MCF 10A (cell line): ENCODE measurements at regions not wholly inside any gene's neighbourhood (a gene's known extent, or its start where the extent isn't known, plus 50 kb on each side); places are given as distances from the start of the nearest gene placed in this dataset.

Experiments used
- BruUV-seq: library from RNA; stranded (reverse); fragments of 400-500 nt; replicated peaks from 2 replicates; lab custom pipeline; 2021; lab: Mats Ljungman, UMichigan
- CTCF ChIA-PET: fragments of 300-600 bp; sonication (Branson Sonifier 250); formaldehyde crosslinking; extraction: SDS; loops from one replicate; lab custom pipeline; 2021; ENCODE audit warnings: antibody characterized with exemption, inconsistent platforms; lab: Yijun Ruan, JAX
- POLR2A ChIA-PET: fragments of 300-600, 350-650 bp; sonication (Branson Sonifier 250); formaldehyde crosslinking; extraction: SDS; loops from one replicate; lab custom pipeline; 2020; ENCODE audit warnings: antibody characterized with exemption, inconsistent platforms; lab: Yijun Ruan, JAX
- DNase-seq: peaks from one replicate; pipeline ENCODE4 v3.0.0-alpha.2; 2018; ENCODE audit not compliant: unreplicated experiment
- H3K27ac Mint-ChIP-seq: one replicate; pipeline ENCODE4 v1.8.0; 2022; ENCODE audit warnings: mild to moderate bottlenecking, low read depth, mixed read lengths; ENCODE audit not compliant: unreplicated experiment
- H3K27me3 Mint-ChIP-seq: one replicate; pipeline ENCODE4 v1.8.0; 2022; ENCODE audit warnings: mixed read lengths; ENCODE audit not compliant: insufficient read depth, unreplicated experiment
- H3K36me3 Mint-ChIP-seq: one replicate; pipeline ENCODE4 v1.8.0; 2022; ENCODE audit warnings: mild to moderate bottlenecking, moderate library complexity, mixed read lengths; ENCODE audit not compliant: insufficient read depth, unreplicated experiment
- H3K4me1 Mint-ChIP-seq: one replicate; pipeline ENCODE4 v1.8.0; 2022; ENCODE audit warnings: mixed read lengths; ENCODE audit not compliant: insufficient read depth, unreplicated experiment
- H3K4me3 Mint-ChIP-seq: one replicate; pipeline ENCODE4 v1.8.0; 2022; ENCODE audit warnings: mild to moderate bottlenecking, moderate library complexity, mixed read lengths; ENCODE audit not compliant: unreplicated experiment
- H3K9me3 Mint-ChIP-seq: one replicate; pipeline ENCODE4 v1.8.0; 2022; ENCODE audit warnings: mixed read lengths; ENCODE audit not compliant: unreplicated experiment
- CTCF ChIP-seq: fragments of 200-600 bp; IDR thresholded peaks from one replicate; pipeline ENCODE4 v1.8.0; 2022; ENCODE audit warnings: antibody characterized with exemption, mild to moderate bottlenecking; ENCODE audit not compliant: unreplicated experiment
- intact Hi-C: fragments of 100-400 bp; cut with micrococcal nuclease; formaldehyde crosslinking; loops from 2 replicates; pipeline ENCODE4 v1.14.1; 2022

DNA sequence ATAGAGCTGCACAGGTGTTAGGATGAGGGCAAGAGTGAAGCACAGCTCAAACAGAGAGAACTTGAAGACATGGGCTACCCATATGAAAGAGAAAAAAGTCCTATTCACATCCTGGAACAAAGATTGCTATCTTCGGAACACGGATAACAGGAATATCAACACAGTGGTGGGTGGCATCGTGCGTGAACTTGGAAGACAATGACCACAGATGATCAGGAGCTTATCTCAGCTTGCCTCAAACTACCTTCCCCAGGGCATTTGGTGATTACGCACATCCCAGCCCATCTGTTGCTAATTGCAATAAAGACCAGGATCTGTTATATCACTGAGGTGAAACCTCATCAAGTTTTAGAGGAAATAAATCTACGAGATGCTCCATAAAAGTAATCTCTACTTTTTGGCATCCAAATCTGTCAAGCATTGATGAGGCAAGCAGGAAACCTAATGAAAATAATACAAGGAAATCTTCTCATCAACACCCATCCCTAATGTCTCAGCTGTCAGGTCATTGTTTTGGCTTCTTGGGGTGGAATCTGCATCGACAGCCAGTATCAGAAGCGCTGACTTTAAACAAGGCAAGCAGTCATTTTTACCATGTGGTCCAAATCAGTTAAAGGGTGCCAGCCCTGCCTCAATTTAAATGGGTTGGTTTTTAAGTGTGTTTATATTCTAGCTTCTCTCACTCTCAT is 188.2 kb downstream of the SPCS3 start:
- no peak for DNase-seq
- no peaks in the 10 kb centered on the region for H3K4me1 Mint-ChIP-seq
- H3K36me3 Mint-ChIP-seq = no peaks in the 10 kb centered on the region
- POLR2A ChIA-PET = interaction anchor here (0.6 kb wide), 1 partner anchor 59 kb away, joined by 3 read pairs; no protein-coding TSS in a partner anchor
- CTCF ChIA-PET = no interaction called here
- H3K9me3 Mint-ChIP-seq = peaks cover 5% of the 10 kb centered on the region
- no peaks in the 10 kb centered on the region for H3K27me3 Mint-ChIP-seq
- intact Hi-C loops = no loop called here
- H3K27ac Mint-ChIP-seq = no peak overlapping the region
- BruUV-seq = no TSS peak
- no peak overlapping the region for H3K4me3 Mint-ChIP-seq
- no peak for TF ChIP-seq CTCF

- POLR2A ChIA-PET = no interaction called here
- no TSS peak for BruUV-seq
- no peak for DNase-seq
- intact Hi-C loops = no loop called here
- no peaks in the 10 kb centered on the region for H3K4me1 Mint-ChIP-seq
- no peaks in the 10 kb centered on the region for H3K27me3 Mint-ChIP-seq
- no peak for TF ChIP-seq CTCF
- H3K27ac Mint-ChIP-seq = no peak overlapping the region
- CTCF ChIA-PET = no interaction called here
- H3K36me3 Mint-ChIP-seq = no peaks in the 10 kb centered on the region
- H3K9me3 Mint-ChIP-seq = peaks cover 8% of the 10 kb centered on the region
- H3K4me3 Mint-ChIP-seq = no peak overlapping the region
These were observed 189.1 kb downstream of the SPCS3 start for GRCh38 chr4:176508780-176509331.

- TF ChIP-seq CTCF = no peak
- BruUV-seq = no TSS peak
- H3K27ac Mint-ChIP-seq = no peak overlapping the region
- H3K9me3 Mint-ChIP-seq = no peaks in the 10 kb centered on the region
- no peaks in the 10 kb centered on the region for H3K36me3 Mint-ChIP-seq
- H3K4me1 Mint-ChIP-seq = no peaks in the 10 kb centered on the region
- ChIA-PET CTCF (interaction anchor here (0.6 kb wide), 1 partner anchor 184 kb away, joined by 3 read pairs; no protein-coding TSS in a partner anchor), POLR2A (no interaction called here)
- no peak for DNase-seq
- H3K4me3 Mint-ChIP-seq = no peak overlapping the region
- no peaks in the 10 kb centered on the region for H3K27me3 Mint-ChIP-seq
- intact Hi-C loops = no loop called here
These were observed 205.8 kb downstream of the SPCS3 start for GRCh38 chr4:176525576-176525975.

- no peaks in the 10 kb centered on the region for H3K9me3 Mint-ChIP-seq
- H3K36me3 Mint-ChIP-seq = no peaks in the 10 kb centered on the region
- ChIA-PET POLR2A (no interaction called here), CTCF (no interaction called here)
- no peak for TF ChIP-seq CTCF
- BruUV-seq = no TSS peak
- no peak for DNase-seq
- no peak overlapping the region for H3K4me3 Mint-ChIP-seq
- H3K4me1 Mint-ChIP-seq = no peaks in the 10 kb centered on the region
- no peaks in the 10 kb centered on the region for H3K27me3 Mint-ChIP-seq
- no peak overlapping the region for H3K27ac Mint-ChIP-seq
- intact Hi-C loops = no loop called here
These were observed 206.9 kb downstream of the SPCS3 start for GRCh38 chr4:176526704-176527103.
